ENCODE measurements at regions not wholly inside any gene's neighbourhood (a gene's known extent, or its start where the extent isn't known, plus 50 kb on each side); places are given as distances from the start of the nearest gene placed in this dataset.

DNA sequence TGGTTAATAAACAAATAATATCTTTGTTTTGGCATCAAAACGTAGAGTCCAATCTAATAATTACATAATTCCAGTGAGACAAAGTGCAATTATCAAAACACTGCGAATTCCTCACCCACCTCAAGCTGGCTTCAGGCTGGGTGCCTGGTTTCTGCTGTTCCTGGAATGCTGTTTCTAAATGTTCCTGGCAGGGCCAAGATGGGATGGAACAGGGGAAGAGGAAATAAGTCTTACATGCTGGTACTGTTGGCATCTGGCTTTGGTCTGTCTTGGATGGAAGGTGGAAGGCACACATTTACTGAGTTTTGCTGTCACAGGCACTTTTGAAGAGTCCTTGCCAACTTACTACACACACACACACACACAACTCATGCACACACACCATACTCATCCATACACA, 101.9 kb upstream of the SLCO3A1 start:
- no peak for DNase-seq

DNA sequence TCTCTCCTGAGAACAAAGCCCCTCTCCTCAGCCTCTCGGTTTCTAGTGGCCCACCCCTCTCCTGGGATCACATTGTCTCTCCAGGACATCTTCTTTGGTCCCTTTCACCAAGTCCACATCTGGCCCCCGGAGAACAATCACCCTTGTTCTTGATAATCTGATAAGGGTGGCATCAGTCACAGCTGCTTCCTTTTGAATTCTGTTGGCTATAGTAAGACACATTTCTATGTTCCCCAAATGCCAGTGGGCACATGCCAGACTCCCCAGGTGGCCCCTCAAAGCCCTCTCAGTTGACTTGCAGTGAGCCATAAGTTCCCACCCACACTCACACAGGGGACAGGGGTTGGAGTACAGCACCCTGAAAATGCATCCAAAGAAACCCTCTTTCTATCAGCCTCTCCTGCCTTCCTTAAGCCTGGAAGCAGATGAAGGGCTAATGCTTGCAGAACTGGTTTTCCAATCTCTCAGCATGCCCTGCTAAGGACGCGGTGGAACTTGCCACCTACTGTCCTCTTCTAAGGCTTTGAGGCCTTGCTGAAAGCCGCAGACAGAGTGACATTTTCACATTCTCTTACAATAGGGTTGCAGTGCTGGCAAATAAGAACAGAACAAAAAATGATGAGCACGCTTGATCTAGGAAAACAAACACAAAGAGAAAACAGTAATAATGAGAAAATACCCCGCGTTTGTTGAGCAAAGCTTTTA, 101.3 kb upstream of the SLCO3A1 start:
- DNase-seq: no peak

DNA sequence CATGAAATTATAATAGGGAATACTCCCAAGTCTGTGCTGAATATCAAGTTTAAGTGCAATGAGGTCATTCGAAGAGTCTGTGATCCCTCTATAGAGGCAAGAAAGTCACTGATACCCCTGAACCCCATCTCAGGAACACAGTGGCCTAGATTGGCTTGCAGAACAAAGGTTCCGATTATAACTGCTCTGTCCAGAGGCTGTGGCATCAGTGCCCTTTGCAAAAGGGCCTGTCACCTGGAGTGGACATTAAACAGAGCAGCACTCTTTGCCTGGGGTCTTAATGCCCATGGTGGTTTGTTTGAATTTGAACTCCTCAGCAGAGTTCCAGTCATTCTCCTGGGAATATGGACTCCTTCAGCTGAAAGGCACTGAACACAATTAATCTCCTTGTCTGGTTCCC, 93.9 kb upstream of the SLCO3A1 start:
- DNase-seq: no peak

DNA sequence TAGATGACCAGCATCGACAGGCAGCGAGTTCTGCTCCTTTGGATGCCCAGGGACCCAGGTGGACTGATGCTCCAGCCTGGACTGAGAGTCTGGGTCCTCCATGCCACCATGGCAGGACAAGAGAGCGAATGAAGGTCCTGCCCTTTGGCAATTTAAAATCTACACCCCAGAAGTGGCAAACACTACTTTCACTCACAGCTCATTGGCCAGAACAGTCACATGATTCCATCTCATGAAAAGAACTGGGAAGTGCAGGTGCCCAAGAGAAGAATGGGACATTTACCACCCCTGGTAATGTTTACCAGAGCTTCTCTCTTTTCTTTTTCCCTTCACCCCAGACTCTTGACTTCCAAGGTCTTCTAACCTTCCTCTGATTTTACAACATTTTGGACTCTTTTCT, 87.8 kb upstream of the SLCO3A1 start:
- no peak for DNase-seq

DNA sequence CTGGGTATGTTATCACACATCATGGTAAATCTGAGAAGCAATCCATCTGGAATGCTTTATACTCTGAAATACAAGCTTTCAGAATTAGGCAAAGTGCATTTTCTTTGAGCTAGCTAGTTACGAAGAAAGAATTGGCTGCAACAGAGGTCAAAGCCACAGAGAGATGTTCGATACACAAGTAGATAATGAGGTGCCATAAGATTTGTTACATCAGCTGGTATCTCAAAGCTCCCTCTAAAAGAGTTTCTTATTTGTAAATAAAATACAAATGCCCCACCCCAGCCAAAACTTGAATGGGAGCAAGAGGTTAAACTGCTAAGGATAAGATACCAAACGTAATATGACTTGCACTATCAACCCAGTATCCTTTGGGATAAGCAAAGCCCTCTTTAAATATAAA, 84.0 kb upstream of the SLCO3A1 start:
- no peak for DNase-seq

DNA sequence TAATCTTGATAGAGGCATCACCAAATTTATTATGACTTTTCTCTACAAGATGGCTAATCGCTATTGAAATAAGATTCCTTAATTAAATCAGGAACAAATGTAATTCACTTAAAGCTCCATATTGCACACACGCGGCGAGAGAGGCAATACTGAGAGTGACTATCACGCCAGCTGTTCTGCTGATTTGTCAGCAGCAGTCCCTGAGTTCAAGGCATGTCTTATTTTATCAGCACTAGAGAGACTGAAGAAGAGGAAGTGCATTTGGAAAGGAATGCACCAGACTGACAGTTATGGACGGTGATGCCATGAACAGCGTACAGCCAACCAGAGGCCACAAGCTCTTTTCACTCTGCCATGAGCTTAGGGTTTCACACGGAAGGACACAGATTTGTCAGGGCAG, 83.6 kb upstream of the SLCO3A1 start:
- DNase-seq: no peak

DNA sequence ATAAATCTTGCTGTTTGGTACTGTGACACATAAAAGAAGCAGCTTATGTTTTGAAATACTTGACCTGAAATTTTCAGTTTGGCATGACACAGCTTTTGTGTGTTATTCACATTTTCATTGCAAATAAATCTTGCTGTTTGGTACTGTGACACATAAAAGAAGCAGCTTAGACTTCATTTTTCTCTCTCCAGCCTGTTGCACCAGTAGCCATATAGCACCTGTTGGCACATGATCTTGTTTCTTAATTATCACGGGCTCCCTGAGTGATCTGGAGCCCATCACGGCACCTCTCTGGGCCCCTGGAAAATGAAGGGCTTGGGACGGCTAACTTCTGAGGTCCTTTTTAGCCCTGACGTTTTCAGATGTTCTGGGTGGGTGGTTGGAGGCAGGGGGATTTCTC, 77.4 kb upstream of the SLCO3A1 start:
- DNase-seq: no peak

DNA sequence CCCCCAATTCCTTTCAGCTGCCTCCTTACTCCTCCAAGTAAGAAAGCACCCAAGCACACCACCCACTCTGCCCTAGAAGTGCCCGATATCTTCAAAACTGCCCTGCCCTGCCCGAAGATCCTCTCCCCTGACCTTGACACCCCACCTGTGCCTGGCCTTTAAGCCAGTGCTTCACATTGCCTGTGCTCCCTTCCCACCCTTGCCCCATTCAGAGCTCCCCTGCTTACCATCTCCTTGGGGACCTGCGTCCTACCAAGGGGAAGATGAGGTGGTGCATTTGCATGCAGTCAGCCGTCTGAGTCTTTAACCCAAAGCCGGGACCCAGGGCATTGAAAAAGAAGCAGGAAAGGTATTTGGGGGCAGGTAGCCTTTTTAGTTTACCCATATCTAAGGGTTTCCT, 73.5 kb upstream of the SLCO3A1 start:
- DNase-seq: no peak

DNA sequence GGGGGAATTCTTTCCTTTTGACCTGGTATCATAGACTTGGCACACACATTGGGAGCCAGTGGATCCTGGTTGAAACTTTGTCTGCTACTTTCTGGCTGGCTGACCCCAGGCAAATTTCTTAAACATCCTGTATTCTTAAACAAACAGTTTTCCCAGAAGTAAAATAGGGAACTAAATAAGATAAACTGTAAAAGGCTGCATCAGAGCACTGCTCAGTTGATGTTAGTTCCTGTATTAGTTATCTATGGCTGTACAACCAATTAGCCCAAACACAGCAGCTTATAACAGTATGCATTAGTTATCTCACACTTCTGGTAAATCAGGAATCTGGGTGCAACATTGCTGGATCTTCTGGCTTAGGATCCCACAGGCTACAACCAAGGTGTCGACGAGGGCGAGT, 73.1 kb upstream of the SLCO3A1 start:
- DNase-seq: no peak

DNA sequence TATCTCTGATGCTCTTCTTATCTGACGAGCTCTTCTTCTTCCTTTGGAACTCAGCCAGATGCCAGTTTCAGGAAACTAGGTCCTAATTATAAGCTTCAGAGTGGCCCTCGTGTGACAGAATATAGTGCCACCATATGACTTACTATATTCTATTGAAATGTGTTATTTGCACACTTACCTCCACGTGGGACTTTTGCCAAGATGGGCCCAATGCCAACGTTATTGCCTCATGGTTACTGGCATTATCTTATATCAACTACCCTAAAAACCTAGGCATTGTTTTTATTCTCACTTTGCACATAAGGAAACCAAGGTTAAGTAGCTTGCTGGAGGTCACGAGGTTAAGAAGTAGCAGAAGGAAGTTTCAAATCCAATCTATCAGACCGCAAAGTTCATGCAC, 71.3 kb upstream of the SLCO3A1 start:
- DNase-seq: no peak

DNA sequence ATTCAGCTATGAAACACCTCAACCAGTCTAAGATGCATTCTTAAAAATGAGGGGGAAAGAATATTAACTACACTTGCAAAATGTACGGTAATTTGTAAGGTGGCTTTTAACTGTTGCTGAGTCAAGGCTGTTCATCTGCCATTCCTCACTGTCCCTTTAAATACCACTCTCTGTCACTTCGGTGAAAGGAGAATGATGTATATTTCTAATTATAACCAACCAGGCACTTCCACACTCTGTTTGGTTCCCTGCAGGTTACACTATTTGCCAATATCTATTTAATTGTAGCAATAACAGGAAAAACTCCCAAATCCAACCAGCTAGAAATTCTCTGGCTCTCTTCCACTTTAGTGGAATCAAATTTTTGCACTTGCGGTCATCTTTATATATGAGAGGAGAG, 70.5 kb upstream of the SLCO3A1 start:
- no peak for DNase-seq

DNA sequence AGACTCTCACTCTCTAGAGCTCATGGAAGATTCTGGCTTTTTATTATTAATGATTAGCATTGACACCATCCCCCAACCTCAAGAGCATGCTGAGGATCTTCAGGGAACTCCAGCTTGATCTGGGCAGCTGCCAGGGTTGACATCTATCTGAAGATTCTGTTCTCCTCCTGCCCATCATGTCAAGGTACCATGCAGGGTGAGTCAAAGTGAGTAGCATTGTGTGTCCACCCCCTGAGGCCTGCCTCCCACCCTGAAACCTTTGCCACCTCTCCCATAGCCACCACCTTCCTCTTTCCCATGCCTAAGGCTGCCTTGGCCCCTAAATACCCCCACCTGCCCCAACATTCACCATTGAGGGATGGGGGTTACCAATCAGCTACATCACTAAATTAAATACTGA, 70.1 kb upstream of the SLCO3A1 start:
- DNase-seq: no peak

DNA sequence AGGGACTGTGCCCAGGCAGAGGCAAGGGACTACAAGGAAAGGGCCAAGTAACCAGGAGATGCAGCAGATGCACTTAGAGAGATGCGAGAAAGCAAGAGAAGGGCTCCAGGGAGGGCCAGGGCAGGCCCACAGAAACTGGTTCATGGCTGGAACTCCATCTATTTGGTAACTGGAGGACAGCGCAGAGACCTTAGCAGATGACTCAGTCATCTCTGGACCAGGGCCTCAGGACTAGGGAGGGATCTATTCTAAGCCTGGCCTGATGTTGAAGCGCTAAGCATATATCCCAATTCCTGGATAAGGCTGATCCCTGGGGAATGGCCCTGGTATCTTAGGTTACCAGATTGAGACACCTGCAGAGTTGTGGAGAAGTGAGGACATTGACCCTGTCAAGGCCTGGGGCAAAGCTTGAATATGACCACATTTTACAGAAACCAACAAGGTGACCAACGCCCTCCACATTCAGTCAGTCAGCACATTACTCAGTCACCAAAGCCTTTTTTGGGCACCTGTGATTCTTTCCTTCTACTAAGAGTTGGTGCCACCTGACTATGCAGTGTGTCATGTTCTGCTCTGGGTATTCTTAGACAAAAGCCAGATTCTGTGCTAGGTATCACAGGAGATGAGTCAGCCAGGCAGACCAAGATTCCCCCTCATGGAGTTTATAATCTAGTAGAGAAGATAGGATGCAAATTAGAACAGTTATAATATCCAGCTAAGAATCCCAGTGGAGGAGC, 68.4 kb upstream of the SLCO3A1 start:
- no peak for DNase-seq

DNA sequence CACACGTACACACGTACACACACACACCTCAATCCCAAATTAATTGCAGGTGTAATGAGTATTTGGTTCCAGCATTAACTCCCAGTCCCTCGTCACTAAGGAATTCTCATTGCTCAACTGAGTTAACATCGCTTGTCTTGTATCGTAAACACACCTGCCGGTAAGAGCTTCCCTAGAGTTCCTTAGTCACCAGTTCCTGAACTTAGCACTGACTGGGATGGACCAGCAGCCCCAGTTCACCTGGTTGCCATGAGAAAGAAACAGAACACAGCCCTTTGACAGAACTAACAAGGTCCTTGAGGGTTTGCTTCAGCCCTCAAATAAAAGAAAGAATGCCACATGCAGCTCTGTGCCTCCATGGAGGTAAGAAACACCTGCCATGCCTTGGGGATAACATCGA, 66.3 kb upstream of the SLCO3A1 start:
- no peak for DNase-seq

DNA sequence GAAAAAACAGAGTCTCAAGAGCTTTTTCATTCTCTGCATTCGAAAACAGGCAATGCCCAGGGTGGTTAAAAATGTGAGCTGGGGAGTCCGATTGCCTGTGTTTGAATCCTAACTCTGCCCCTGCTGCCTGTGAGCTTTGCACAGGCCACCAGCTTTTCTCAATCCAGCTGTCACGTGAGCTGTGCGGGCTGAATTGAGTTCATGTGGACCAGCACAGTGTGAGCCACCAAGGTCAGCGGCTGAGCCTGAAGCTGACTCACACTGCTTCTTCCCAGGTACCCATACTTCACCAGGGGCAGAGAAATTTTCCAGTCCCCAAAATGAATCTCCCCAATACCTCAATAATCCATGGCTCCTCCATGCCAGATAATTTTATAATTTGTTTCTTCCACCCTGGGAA, 64.4 kb upstream of the SLCO3A1 start:
- no peak for DNase-seq

DNA sequence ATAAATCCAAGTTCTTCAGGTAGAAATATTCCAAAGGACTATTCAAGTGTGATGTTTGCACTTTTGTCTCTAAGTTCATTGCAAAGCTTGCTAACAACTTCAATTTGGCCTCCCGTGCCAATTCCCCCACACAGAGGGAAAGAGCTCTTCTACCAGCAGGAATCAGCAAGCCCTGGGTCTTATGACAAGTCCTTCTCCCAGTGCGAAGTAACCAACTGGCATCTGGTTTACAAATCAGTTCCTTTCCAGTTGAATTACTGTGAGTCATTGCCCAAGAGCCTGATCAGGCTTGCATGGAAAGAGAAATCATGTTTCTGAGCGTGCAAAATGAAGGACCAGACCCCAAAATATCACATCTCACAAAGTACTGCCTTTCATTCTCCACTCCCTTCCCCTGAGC, 62.7 kb upstream of the SLCO3A1 start:
- no peak for DNase-seq

DNA sequence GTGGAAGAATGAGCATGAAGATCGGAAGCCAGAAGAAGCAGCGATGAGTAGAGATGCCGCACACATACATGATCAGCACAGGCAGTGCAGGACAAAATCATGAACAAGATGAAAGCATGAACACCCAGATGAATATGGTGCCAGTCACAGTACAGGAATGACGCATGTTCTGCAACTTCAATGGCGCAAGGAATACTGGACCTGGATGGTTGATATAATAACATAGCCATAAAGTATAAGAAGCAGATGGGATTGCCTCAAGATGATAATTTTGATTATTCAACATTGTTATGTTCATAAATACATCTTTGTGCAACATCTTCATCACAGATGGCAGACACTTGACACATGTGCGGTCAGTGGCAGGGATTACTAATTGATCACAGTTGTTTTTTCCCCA, 59.7 kb upstream of the SLCO3A1 start:
- DNase-seq: no peak

DNA sequence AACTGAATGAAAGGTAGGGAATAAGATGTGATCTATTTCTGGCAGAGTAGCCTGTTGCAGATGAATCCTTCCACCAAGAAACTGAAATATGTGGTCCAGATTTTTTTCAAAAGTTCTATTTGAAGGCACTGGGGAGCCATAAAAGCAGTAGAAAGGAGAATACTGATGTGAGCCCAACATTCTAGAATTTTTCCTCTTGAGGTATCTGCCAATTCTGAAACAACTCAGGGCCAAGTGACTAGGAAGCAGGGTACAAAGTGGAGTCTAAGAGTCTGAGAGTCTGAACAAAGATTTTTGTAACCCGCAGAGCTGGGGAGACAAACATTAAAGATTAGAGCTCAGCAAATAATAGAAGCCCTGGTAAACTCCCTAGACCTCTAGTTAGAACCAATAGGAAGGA, 58.3 kb upstream of the SLCO3A1 start:
- no peak for DNase-seq

DNA sequence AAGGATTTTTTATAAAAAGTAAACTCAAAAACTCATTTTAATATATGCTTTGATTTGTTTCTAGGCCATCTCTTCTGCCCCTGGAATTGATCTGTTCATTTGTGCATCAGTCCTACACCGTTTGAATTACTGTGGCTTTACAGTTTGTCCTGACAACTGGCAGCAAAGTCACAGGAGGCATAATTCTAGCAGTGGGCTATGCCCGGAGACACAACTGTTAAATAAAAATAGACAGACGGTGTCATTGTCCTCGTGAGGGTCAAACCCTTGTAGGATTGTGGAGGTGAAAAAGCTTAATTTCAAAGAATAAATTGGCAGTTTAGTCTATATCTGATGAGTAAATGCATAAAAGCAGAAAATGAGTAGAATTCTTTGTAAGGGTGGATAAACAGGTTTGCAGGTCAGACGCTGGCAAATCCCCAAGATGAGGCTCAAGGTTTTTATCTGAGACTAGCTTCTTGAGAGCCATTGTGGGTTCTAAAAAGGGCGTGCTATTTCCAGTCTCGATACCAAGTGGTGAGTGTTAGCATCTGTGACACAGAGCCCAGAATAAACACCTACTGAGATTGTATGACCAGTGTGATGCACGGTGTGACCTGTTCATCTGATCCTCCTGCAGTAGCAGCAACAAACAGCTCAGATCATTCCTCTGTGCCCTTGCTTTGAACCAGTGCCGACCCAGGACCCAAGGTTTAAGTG, 51.5 kb upstream of the SLCO3A1 start:
- no peak for DNase-seq

DNA sequence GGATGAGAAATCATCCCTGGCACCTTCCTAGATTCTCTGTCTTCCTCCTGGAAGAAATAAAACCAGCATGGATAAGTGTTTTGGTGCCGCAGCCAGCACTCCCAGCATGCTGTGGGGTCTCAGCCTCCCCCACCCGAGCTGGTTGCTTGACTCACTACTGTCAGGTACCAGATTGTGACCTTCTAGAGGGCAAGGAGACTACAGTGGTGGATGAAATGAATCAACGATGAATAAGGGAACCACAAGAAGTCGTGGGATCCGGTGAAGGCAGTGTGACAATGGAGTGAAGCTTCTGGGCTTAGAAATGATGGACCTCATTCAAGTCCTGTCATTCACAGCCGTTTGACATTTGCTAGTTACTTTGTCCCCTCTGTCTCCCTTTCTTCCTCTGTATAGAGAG, 50.2 kb upstream of the SLCO3A1 start:
- no peak for DNase-seq
